ENCODE measurements at regions not wholly inside any gene's neighbourhood (a gene's known extent, or its start where the extent isn't known, plus 50 kb on each side); places are given as distances from the start of the nearest gene placed in this dataset.

- Histone ChIP-seq H4K20me1 (ENCODE audit: insufficient read depth, low read length) (no peaks in the 10 kb centered on the region), H3K9ac (ENCODE audit: insufficient read depth, low read depth, low read length) (no peak overlapping the region), H3K4me3 (replicated peaks in 1 of 3; ENCODE audit: insufficient read depth in 1 of 3, low read depth in 2 of 3, low read length in 3 of 3) (no peak overlapping the region), H3K4me1 (ENCODE audit: insufficient read depth, low read length) (peaks cover 29% of the 10 kb centered on the region), H2AFZ (ENCODE audit: low read length) (no peak overlapping the region), H3K27me3 (ENCODE audit: control insufficient read depth in 1 of 2, insufficient read depth in 2 of 2, low read length in 2 of 2) (peaks cover 2 to 20% of the 10 kb centered on the region in 2 experiments; a peak in 4 of 5 replicates), H3K27ac (ENCODE audit: extremely low read length, insufficient read depth, low read length) (no peak overlapping the region), H3K9me3 (ENCODE audit: low read length) (no peaks in the 10 kb centered on the region), H3K36me3 (replicated peaks in 1 of 2; ENCODE audit: control insufficient read depth in 1 of 2, insufficient read depth in 2 of 2, low read length in 2 of 2) (no peaks in the 10 kb centered on the region), H3K4me2 (ENCODE audit: low read depth, low read length) (no peak overlapping the region), H3K79me2 (ENCODE audit: insufficient read depth, low read length) (no peaks in the 10 kb centered on the region)
- CTCF ChIA-PET (ENCODE audit: low intra/inter-chr PET ratio, low total read pairs), result no interaction called here
- ATAC-seq, result no peak
- in situ Hi-C loops (cut with HindIII; ENCODE audit: extremely low pct_ligation_motif_present, low pct_unique_long_range_greater_than_20kb) (no loop called here), intact Hi-C loops (cut with micrococcal nuclease; ENCODE audit: unreplicated experiment) (no loop called here)
- DNase-seq (ENCODE audit: low spot score), result no peak
- FAIRE-seq, result no peak
- POLR2A ChIA-PET, result no interaction called here
- no TSS peak for BruUV-seq (replicated peaks)
- no peak for TF ChIP-seq ZNF605 (CRISPR knock-in tag; IDR thresholded peaks at IDR 0.05)
- no peak for TF ChIP-seq ETV5 (CRISPR knock-in tag; IDR thresholded peaks at IDR 0.05; ENCODE audit: borderline replicate concordance)
- no peak for TF ChIP-seq PHF21A (CRISPR knock-in tag; IDR thresholded peaks at IDR 0.05)
- no peak for TF ChIP-seq PRMT3 (CRISPR knock-in tag; IDR thresholded peaks at IDR 0.05; ENCODE audit: borderline replicate concordance, low read depth)
- TF ChIP-seq CENPX (CRISPR knock-in tag; IDR thresholded peaks at IDR 0.05), result no peak
- no peak for TF ChIP-seq MYPOP (CRISPR knock-in tag; IDR thresholded peaks at IDR 0.05)
- TF ChIP-seq TERF1 (CRISPR knock-in tag; IDR thresholded peaks at IDR 0.05), result no peak
- 27% methylated on average over 5 of the region's 5 CpGs for whole genome bisulfite sequencing (ENCODE audit: low lambda C conversion rate)
Observed at GRCh38 chr3:194777729-194778128, 92.0 kb downstream of the FAM43A start.
